IMR-90 (cell line): ENCODE measurements at regions not wholly inside any gene's neighbourhood (a gene's known extent, or its start where the extent isn't known, plus 50 kb on each side); places are given as distances from the start of the nearest gene placed in this dataset.

Experiments used
- ATAC-seq: fragments of 200-7000 bp; cut with Tn5 transposase; 2 replicates; pipeline ENCODE4 v1.9.1; 2020; ENCODE audit warnings: low read depth, mild to moderate bottlenecking, moderate library complexity
- BruUV-seq: library from RNA; stranded (reverse); fragments of 400-500 nt; replicated peaks from 2 replicates; lab custom pipeline; 2021; lab: Mats Ljungman, UMichigan
- CTCF ChIA-PET: fragments of 300-600 bp; formaldehyde crosslinking; extraction: SDS; loops from one replicate; lab custom pipeline; 2021; ENCODE audit warnings: antibody characterized with exemption; lab: Yijun Ruan, JAX
- POLR2A ChIA-PET: fragments of 300-600 bp; sonication (Branson Sonifier 250); formaldehyde crosslinking; loops from one replicate; lab custom pipeline; 2022; ENCODE audit warnings: antibody characterized with exemption; ENCODE audit not compliant: unreplicated experiment; lab: Charles Lee
- DNase-seq: peaks from one replicate; pipeline ENCODE4 v3.0.0; 2013
- H2AFZ ChIP-seq: replicated peaks from 2 replicates; pipeline ENCODE3; 2013; ENCODE audit warnings: low read length, mild to moderate bottlenecking; ENCODE audit not compliant: poor library complexity
- H2AK5ac ChIP-seq: 2 replicates; pipeline ENCODE4 v1.6.1; 2013; ENCODE audit warnings: low read depth, low read length, inconsistent platforms
- H2AK9ac ChIP-seq: replicated peaks from 2 replicates; pipeline ENCODE3; 2013; ENCODE audit warnings: mild to moderate bottlenecking, low read depth, low read length, moderate library complexity; ENCODE audit not compliant: poor library complexity
- H2BK120ac ChIP-seq: 2 replicates; pipeline ENCODE4 v1.6.1; 2013; ENCODE audit warnings: low read depth, low read length, inconsistent platforms
- H2BK15ac ChIP-seq: 3 replicates; pipeline ENCODE4 v1.6.1; 2013; ENCODE audit warnings: low read depth, low read length, inconsistent platforms
- H2BK20ac ChIP-seq: 2 replicates; pipeline ENCODE4 v1.6.1; 2013; ENCODE audit warnings: low read depth, mild to moderate bottlenecking, inconsistent platforms, low read length, moderate library complexity
- H2BK5ac ChIP-seq: 2 replicates; pipeline ENCODE4 v1.6.1; 2013; ENCODE audit warnings: mild to moderate bottlenecking, low read depth, low read length, inconsistent platforms; ENCODE audit not compliant: poor library complexity, severe bottlenecking
- H3K14ac ChIP-seq: replicated peaks from 2 replicates; pipeline ENCODE4 v1.6.1; 2013; ENCODE audit warnings: low read depth, low read length, inconsistent platforms
- H3K18ac ChIP-seq: 2 replicates; pipeline ENCODE4 v1.6.1; 2013; ENCODE audit warnings: low read depth, low read length, control low read depth
- H3K23ac ChIP-seq: 2 replicates; pipeline ENCODE4 v1.6.1; 2013; ENCODE audit warnings: low read depth, low read length, inconsistent platforms
- H3K27ac ChIP-seq: 2 replicates; pipeline ENCODE4 v1.5.1; 2013; ENCODE audit warnings: mild to moderate bottlenecking, control low read depth, low read length; ENCODE audit not compliant: insufficient read depth
- H3K27me3 ChIP-seq: 2 replicates; pipeline ENCODE4 v1.6.1; 2013; ENCODE audit warnings: low read length; ENCODE audit not compliant: control insufficient read depth, insufficient read depth
- H3K36me3 ChIP-seq: 2 replicates; pipeline ENCODE4 v1.6.1; 2013; ENCODE audit warnings: low read length, mixed read lengths; ENCODE audit not compliant: control insufficient read depth, insufficient read depth
- H3K4ac ChIP-seq: 2 replicates; pipeline ENCODE4 v1.6.1; 2013; ENCODE audit warnings: low read depth, low read length, inconsistent platforms
- H3K4me1 ChIP-seq: 2 replicates; pipeline ENCODE4 v1.6.1; 2013; ENCODE audit warnings: low read length, mixed read lengths; ENCODE audit not compliant: control insufficient read depth, insufficient read depth
- H3K4me2 ChIP-seq: 2 replicates; pipeline ENCODE4 v1.6.1; 2013; ENCODE audit warnings: low read depth, mild to moderate bottlenecking, control low read depth, low read length, moderate library complexity
- H3K4me3 ChIP-seq: 2 replicates; pipeline ENCODE4 v1.5.1; 2013; ENCODE audit warnings: low read depth, mild to moderate bottlenecking, control low read depth, low read length, moderate library complexity; ENCODE audit not compliant: insufficient read depth
- H3K56ac ChIP-seq: 2 replicates; pipeline ENCODE4 v1.6.1; 2013; ENCODE audit warnings: low read length, inconsistent platforms; ENCODE audit not compliant: insufficient read depth; ENCODE audit errors: extremely low read depth
- H3K79me1 ChIP-seq, 2 experiments: 2 replicates each; pipeline ENCODE4 v1.6.1; 2013; ENCODE audit warnings: low read length in 2 of 2, inconsistent platforms in 1 of 2, low read depth in 1 of 2
- H3K9ac ChIP-seq: 2 replicates; pipeline ENCODE4 v1.6.1; 2013; ENCODE audit warnings: low read depth, low read length, control low read depth
- H3K9me1 ChIP-seq: 2 replicates; pipeline ENCODE4 v1.6.1; 2013; ENCODE audit warnings: low read length, inconsistent platforms; ENCODE audit not compliant: insufficient read depth
- H3K9me3 ChIP-seq: 2 replicates; pipeline ENCODE4 v1.6.1; 2013; ENCODE audit warnings: low read length; ENCODE audit not compliant: control insufficient read depth, insufficient read depth
- H4K20me1 ChIP-seq: 2 replicates; pipeline ENCODE4 v1.6.1; 2013; ENCODE audit warnings: low read length, inconsistent platforms; ENCODE audit not compliant: insufficient read depth
- H4K5ac ChIP-seq: 2 replicates; pipeline ENCODE4 v1.6.1; 2013; ENCODE audit warnings: mild to moderate bottlenecking, low read depth, low read length, control low read depth
- H4K8ac ChIP-seq, 2 experiments: 2 replicates each; pipeline ENCODE4 v1.6.1; 2013; ENCODE audit warnings: low read depth in 2 of 2, low read length in 2 of 2, control low read depth in 1 of 2, inconsistent platforms in 1 of 2
- H4K91ac ChIP-seq: 2 replicates; pipeline ENCODE4 v1.6.1; 2013; ENCODE audit warnings: low read depth, low read length, inconsistent platforms; ENCODE audit not compliant: insufficient read depth
- CEBPB ChIP-seq: IDR thresholded peaks from 2 replicates; pipeline ENCODE4 v1.6.1; 2012; ENCODE audit warnings: low read depth, low read length, improper control_type of control experiment
- CHD1 ChIP-seq: IDR thresholded peaks from 2 replicates; pipeline ENCODE4 v1.6.1; 2012; ENCODE audit warnings: low read depth, low read length, improper control_type of control experiment
- FOS ChIP-seq: fragments of 150-350 bp; IDR thresholded peaks from 2 replicates; pipeline ENCODE4 v1.6.1; 2016; ENCODE audit warnings: low read depth, low read length
- NFE2L2 ChIP-seq: fragments of 150-350 bp; IDR thresholded peaks from 2 replicates; pipeline ENCODE4 v1.6.1; 2016; ENCODE audit warnings: low read depth, mild to moderate bottlenecking, low read length
- POLR2A ChIP-seq: IDR thresholded peaks from 2 replicates; pipeline ENCODE4 v1.6.1; 2012; ENCODE audit warnings: mild to moderate bottlenecking, low read depth, low read length
- RFX5 ChIP-seq: IDR thresholded peaks from 2 replicates; pipeline ENCODE4 v1.8.0; 2012; ENCODE audit warnings: low read depth, mild to moderate bottlenecking, low read length, moderate library complexity
- WGBS, 2 experiments: methylation state at CpG; one replicate each; pipeline versions ENCODE4 v1.1.5 to v1.1.7; 2013; ENCODE audit warnings: missing lambda C conversion rate in 2 of 2; ENCODE audit not compliant: insufficient read length in 1 of 2; ENCODE audit errors: extremely low coverage in 2 of 2; 5-methylcytosine and 5-hydroxymethylcytosine counted together
- dilution Hi-C: fragments of 300-500 bp; cut with HindIII; formaldehyde crosslinking; loops from one replicate; pipeline ENCODE4 v1.14.3; 2018; ENCODE audit warnings: low sequenced_read_pairs; ENCODE audit not compliant: unreplicated experiment
- in situ Hi-C: fragments of 300-500 bp; cut with MboI; formaldehyde crosslinking; loops from 3 replicates; pipeline ENCODE4 v1.14.3; 2019; ENCODE audit warnings: low sequenced_read_pairs, inconsistent platforms, mixed read lengths
- intact Hi-C: fragments of 100-400 bp; cut with micrococcal nuclease; formaldehyde crosslinking; loops from 2 replicates; pipeline ENCODE4 v1.10.0; 2022
- TF ChIP-seq, protein P1 (sequence below): fragments of 150-350 bp; IDR thresholded peaks from 2 replicates; pipeline ENCODE4 v1.6.1; 2017; ENCODE audit warnings: mild to moderate bottlenecking, antibody characterized with exemption, low read length, low read depth
- TF ChIP-seq, protein P2 (sequence below): conservative IDR thresholded peaks from 2 replicates; pipeline ENCODE4 v1.5.1; 2012; ENCODE audit warnings: mild to moderate bottlenecking, low read depth, low read length, improper control_type of control experiment

DNA sequence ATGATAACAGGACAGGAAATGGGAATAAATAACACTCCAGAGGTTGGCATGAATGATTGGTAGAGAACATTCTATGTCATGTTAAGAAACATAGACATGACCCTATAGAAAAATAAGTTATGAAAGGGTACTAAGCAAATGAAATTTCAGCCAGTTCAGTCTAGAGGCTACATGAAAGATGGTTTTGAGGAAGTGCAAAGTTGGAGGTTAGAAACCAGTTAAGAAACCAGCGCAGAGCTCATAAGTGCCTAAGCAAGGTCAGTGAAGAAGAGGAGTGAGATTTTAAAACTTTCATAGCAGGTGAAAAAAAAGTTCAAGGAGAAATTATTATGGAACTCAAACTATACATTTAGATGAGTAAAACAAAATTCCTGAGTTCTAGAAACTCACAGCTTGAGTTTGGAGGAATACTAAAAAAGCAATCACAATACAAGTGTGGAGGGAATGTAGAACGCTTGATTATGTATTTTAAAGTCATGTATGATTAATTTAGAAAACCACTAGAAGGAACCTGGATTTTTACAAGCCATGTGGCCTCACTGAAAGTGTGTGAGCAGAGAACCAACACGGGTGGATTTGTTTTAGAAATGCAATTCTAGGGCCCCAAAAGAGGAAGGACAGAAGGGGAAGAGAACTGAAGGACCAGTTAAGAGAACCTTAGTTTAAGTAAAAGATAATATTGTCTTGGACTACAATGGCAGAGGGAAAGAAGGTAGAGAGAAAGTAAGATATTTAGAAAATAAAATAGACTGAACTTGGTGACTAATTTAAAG lies 162.4 kb downstream of the PCDH20 start:
- no peak overlapping the region for H2AFZ ChIP-seq
- H4K91ac ChIP-seq = no peak overlapping the region
- H3K23ac ChIP-seq = no peak overlapping the region
- H2BK15ac ChIP-seq = no peak overlapping the region
- H3K4me1 ChIP-seq = no peaks in the 10 kb centered on the region
- H3K4me2 ChIP-seq = no peak overlapping the region
- TF ChIP-seq, protein P1, sequence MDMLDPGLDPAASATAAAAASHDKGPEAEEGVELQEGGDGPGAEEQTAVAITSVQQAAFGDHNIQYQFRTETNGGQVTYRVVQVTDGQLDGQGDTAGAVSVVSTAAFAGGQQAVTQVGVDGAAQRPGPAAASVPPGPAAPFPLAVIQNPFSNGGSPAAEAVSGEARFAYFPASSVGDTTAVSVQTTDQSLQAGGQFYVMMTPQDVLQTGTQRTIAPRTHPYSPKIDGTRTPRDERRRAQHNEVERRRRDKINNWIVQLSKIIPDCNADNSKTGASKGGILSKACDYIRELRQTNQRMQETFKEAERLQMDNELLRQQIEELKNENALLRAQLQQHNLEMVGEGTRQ = no peak
- TF ChIP-seq CHD1 (no peak), CEBPB (no peak), NFE2L2 (no peak), FOS (no peak), POLR2A (no peak), RFX5 (no peak)
- TF ChIP-seq, protein P2, sequence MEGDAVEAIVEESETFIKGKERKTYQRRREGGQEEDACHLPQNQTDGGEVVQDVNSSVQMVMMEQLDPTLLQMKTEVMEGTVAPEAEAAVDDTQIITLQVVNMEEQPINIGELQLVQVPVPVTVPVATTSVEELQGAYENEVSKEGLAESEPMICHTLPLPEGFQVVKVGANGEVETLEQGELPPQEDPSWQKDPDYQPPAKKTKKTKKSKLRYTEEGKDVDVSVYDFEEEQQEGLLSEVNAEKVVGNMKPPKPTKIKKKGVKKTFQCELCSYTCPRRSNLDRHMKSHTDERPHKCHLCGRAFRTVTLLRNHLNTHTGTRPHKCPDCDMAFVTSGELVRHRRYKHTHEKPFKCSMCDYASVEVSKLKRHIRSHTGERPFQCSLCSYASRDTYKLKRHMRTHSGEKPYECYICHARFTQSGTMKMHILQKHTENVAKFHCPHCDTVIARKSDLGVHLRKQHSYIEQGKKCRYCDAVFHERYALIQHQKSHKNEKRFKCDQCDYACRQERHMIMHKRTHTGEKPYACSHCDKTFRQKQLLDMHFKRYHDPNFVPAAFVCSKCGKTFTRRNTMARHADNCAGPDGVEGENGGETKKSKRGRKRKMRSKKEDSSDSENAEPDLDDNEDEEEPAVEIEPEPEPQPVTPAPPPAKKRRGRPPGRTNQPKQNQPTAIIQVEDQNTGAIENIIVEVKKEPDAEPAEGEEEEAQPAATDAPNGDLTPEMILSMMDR = no peak
- CTCF ChIA-PET = no interaction called here
- no peak for ATAC-seq
- no peak overlapping the region for H4K8ac ChIP-seq
- no peak overlapping the region for H2BK5ac ChIP-seq
- intact Hi-C loops = no loop called here
- H3K27ac ChIP-seq = no peak overlapping the region
- no peak for DNase-seq
- H3K56ac ChIP-seq = no peak overlapping the region
- no peaks in the 10 kb centered on the region for H3K79me1 ChIP-seq
- in situ Hi-C loops = loop anchor here (25.0 kb wide), 1 partner anchor 791 kb away; no protein-coding TSS in a partner anchor
- H3K9me1 ChIP-seq = no peaks in the 10 kb centered on the region
- H2AK5ac ChIP-seq = no peak overlapping the region
- H3K14ac ChIP-seq = no peak overlapping the region
- H3K9me3 ChIP-seq = no peaks in the 10 kb centered on the region
- H3K4me3 ChIP-seq = no peak overlapping the region
- H2BK20ac ChIP-seq = no peak overlapping the region
- no peaks in the 10 kb centered on the region for H4K20me1 ChIP-seq
- no peak overlapping the region for H3K18ac ChIP-seq
- no peaks in the 10 kb centered on the region for H3K36me3 ChIP-seq
- dilution Hi-C loops = no loop called here
- POLR2A ChIA-PET = no interaction called here
- no peak overlapping the region for H3K9ac ChIP-seq
- H2BK120ac ChIP-seq = no peak overlapping the region
- H3K4ac ChIP-seq = no peak overlapping the region
- H4K5ac ChIP-seq = no peak overlapping the region
- no peak overlapping the region for H2AK9ac ChIP-seq
- 0% methylated on average over 1 of the region's 3 CpGs; no CpG with 5 or more reads in 1 of the 2 experiments for WGBS, 2 experiments
- BruUV-seq = no TSS peak
- no peaks in the 10 kb centered on the region for H3K27me3 ChIP-seq
